GM10248 (cell line): ENCODE measurements at regions not wholly inside any gene's neighbourhood (a gene's known extent, or its start where the extent isn't known, plus 50 kb on each side); places are given as distances from the start of the nearest gene placed in this dataset.

Source experiments
- CTCF ChIA-PET: fragments of 300-600 bp; sonication (Branson Sonifier 250); formaldehyde crosslinking; extraction: SDS; loops from one replicate; lab custom pipeline; 2021; ENCODE audit warnings: antibody characterized with exemption; lab: Yijun Ruan, JAX
- POLR2A ChIA-PET: fragments of 350-650 bp; sonication (Branson Sonifier 250); formaldehyde crosslinking; extraction: SDS; loops from one replicate; lab custom pipeline; 2020; ENCODE audit warnings: antibody characterized with exemption; lab: Yijun Ruan, JAX
- DNase-seq: peaks from one replicate; pipeline ENCODE4 v3.0.0; 2012; ENCODE audit errors: extremely low spot score
- TF ChIP-seq, protein P1 (sequence below): IDR thresholded peaks from 2 replicates; pipeline ENCODE4 v1.5.1; 2012; ENCODE audit warnings: mild to moderate bottlenecking, low read depth; ENCODE audit errors: extremely low read depth, missing control alignments, control extremely low read depth

GRCh38 chr2:4533806-4534205, 830.4 kb downstream of the DCDC2C start:
- ChIA-PET POLR2A (no interaction called here), CTCF (interaction anchor here (1.1 to 1.4 kb wide), 2 partner anchors 9 to 45 kb away, joined by 3 to 4 read pairs; no protein-coding TSS in a partner anchor)
- TF ChIP-seq, protein P1, sequence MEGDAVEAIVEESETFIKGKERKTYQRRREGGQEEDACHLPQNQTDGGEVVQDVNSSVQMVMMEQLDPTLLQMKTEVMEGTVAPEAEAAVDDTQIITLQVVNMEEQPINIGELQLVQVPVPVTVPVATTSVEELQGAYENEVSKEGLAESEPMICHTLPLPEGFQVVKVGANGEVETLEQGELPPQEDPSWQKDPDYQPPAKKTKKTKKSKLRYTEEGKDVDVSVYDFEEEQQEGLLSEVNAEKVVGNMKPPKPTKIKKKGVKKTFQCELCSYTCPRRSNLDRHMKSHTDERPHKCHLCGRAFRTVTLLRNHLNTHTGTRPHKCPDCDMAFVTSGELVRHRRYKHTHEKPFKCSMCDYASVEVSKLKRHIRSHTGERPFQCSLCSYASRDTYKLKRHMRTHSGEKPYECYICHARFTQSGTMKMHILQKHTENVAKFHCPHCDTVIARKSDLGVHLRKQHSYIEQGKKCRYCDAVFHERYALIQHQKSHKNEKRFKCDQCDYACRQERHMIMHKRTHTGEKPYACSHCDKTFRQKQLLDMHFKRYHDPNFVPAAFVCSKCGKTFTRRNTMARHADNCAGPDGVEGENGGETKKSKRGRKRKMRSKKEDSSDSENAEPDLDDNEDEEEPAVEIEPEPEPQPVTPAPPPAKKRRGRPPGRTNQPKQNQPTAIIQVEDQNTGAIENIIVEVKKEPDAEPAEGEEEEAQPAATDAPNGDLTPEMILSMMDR, result no peak
- DNase-seq, result no peak

DNA sequence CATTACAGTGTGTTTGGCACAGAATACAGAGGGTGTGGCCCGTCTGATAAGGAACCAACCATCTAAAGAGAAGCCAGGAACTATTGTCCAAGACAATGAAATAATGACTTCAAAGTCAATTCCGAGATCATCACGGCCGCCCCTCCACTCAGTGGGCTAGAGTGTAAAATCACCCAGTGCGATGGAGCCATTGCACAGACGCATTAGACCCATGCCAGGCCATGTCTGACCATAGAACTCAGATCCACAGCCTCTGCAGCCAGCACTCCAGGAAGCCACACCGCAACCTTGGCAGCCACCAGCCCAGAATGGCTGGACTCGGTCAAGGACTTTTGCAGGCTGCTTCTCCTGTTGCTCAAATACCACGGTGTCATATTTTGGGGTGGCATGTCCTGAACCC, 835.7 kb downstream of the DCDC2C start:
- TF ChIP-seq, protein P1, result no peak
- ChIA-PET POLR2A (no interaction called here), CTCF (no interaction called here)
- DNase-seq, result no peak

DNA sequence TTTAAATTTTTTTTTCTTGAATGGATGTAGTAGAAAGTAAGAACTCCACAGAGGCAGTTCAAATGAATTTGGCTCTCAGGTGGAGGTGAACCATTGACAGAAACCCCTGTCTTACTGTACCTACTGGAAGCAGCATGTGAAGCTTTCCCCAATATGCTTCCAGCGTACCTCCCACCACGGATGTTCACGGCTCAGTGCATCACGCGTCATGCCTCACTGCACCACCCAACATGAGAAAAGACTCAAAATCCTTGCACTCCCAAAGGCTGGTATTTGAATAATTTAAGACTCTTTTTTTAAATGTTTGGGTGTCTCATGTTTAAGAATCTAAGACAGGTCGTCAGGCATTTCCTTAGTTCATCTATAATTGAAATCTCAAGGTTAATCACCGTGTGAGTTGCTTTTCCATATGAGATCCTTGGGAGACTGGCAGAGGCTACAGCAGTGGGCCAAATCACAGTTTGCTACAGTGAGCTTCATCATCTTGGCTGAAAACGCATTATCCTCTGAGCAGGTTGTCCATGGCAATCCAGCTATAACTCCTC, 846.4 kb downstream of the DCDC2C start:
- TF ChIP-seq, protein P1, result no peak
- CTCF ChIA-PET, result interaction anchor here (1.4 to 2.0 kb wide), 2 partner anchors 8 to 12 kb away, joined by 3 to 7 read pairs; no protein-coding TSS in a partner anchor
- POLR2A ChIA-PET, result no interaction called here
- DNase-seq, result no peak

GRCh38 chr2:4551691-4552474, 848.5 kb downstream of the DCDC2C start:
- POLR2A ChIA-PET, result no interaction called here
- DNase-seq, result no peak
- CTCF ChIA-PET, result interaction anchor here (1.3 to 1.4 kb wide), 2 partner anchors 9 to 10 kb away, joined by 3 to 5 read pairs; no protein-coding TSS in a partner anchor
- TF ChIP-seq, protein P1, result no peak

DNA sequence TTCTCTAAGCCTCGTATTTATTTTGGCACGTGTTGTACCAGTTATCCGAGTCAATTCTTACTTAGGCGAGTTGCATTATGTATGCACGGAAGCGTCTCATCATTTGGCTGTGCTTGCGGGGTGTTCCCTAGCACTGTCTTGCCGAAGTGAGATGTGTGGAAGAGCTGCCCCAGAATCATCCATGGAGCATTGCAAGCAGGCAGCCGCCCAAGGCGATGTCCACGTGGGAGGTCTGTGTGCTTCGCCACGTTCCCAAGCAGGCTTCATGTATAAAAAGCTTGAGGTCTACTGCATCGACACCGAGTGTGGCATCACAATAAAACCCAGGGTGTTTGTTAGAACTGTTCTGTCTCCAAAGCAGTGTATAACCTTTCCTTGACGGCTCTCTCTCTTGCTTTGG, 849.9 kb downstream of the DCDC2C start:
- ChIA-PET CTCF (no interaction called here), POLR2A (no interaction called here)
- no peak for DNase-seq
- TF ChIP-seq, protein P1, result no peak

GRCh38 chr2:4556135-4556896, 852.9 kb downstream of the DCDC2C start:
- TF ChIP-seq, protein P1, result no peak
- ChIA-PET CTCF (no interaction called here), POLR2A (no interaction called here)
- no peak for DNase-seq
